ENCODE measurements at regions not wholly inside any gene's neighbourhood (a gene's known extent, or its start where the extent isn't known, plus 50 kb on each side); places are given as distances from the start of the nearest gene placed in this dataset.

DNA sequence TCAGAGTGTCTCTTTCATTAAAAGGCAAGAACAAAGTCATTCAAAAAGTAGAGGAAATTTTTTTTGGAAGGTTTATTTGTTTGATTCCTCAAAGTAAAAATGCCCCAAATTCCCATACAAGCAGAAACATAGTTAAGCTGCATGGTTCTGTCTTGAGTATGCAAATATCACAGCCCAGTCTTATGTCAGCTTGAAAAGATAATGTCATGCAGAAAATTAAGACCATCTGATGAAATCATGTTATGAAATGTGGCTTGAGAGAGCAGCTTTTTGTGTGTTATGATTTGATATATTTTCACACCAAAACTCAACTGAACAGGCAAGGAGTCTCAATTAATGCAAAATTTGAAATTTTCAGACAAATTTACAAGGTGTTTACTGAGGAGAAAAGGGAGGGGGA is 411.0 kb downstream of the LMO4 start:
- no TSS peak for BruUV-seq (replicated peaks)
- no peak overlapping the region for H3K27ac ChIP-seq (ENCODE audit: low read depth, low read length, poor library complexity, severe bottlenecking)
- DNase-seq (ENCODE audit: low spot score) = no peak
- peaks cover 16% of the 10 kb centered on the region for H3K4me1 ChIP-seq (ENCODE audit: insufficient read depth, low read length, poor library complexity, severe bottlenecking)
- H3K36me3 ChIP-seq (ENCODE audit: insufficient read depth, low read length, poor library complexity, severe bottlenecking) = no peaks in the 10 kb centered on the region
- intact Hi-C loops (cut with micrococcal nuclease; ENCODE audit: unreplicated experiment) = no loop called here
- ChIA-PET CTCF (no interaction called here), POLR2A (ENCODE audit: low non-redundant PET) (no interaction called here)
- H3K4me3 ChIP-seq (ENCODE audit: low read depth, low read length, poor library complexity, severe bottlenecking) = no peak overlapping the region
- H3K27me3 ChIP-seq (replicated peaks; ENCODE audit: insufficient read depth, low read depth, low read length, poor library complexity) = no peaks in the 10 kb centered on the region
- no peak for TF ChIP-seq EZH2 (IDR thresholded peaks at IDR 0.05; ENCODE audit: borderline replicate concordance, low read depth, low read length, poor library complexity, severe bottlenecking)
- no peak for TF ChIP-seq CTCF (conservative IDR thresholded peaks at IDR 0.05; ENCODE audit: low read depth, low read length)
- no peaks in the 10 kb centered on the region for H3K9me3 ChIP-seq (ENCODE audit: low read depth, low read length, poor library complexity, severe bottlenecking)

GRCh38 chr1:87743256-87743655 is 414.6 kb downstream of the LMO4 start:
- DNase-seq (ENCODE audit: low spot score) = no peak
- H3K9me3 ChIP-seq (ENCODE audit: low read depth, low read length, poor library complexity, severe bottlenecking) = no peaks in the 10 kb centered on the region
- BruUV-seq (replicated peaks) = no TSS peak
- H3K27ac ChIP-seq (ENCODE audit: low read depth, low read length, poor library complexity, severe bottlenecking) = no peak overlapping the region
- no peaks in the 10 kb centered on the region for H3K27me3 ChIP-seq (replicated peaks; ENCODE audit: insufficient read depth, low read depth, low read length, poor library complexity)
- H3K4me3 ChIP-seq (ENCODE audit: low read depth, low read length, poor library complexity, severe bottlenecking) = no peak overlapping the region
- H3K4me1 ChIP-seq (ENCODE audit: insufficient read depth, low read length, poor library complexity, severe bottlenecking) = peaks cover 16% of the 10 kb centered on the region
- ChIA-PET CTCF (no interaction called here), POLR2A (ENCODE audit: low non-redundant PET) (no interaction called here)
- H3K36me3 ChIP-seq (ENCODE audit: insufficient read depth, low read length, poor library complexity, severe bottlenecking) = no peaks in the 10 kb centered on the region
- no peak for TF ChIP-seq CTCF (conservative IDR thresholded peaks at IDR 0.05; ENCODE audit: low read depth, low read length)
- TF ChIP-seq EZH2 (IDR thresholded peaks at IDR 0.05; ENCODE audit: borderline replicate concordance, low read depth, low read length, poor library complexity, severe bottlenecking) = no peak
- intact Hi-C loops (cut with micrococcal nuclease; ENCODE audit: unreplicated experiment) = no loop called here

GRCh38 chr1:87744056-87744455 is 415.4 kb downstream of the LMO4 start:
- peaks cover 16% of the 10 kb centered on the region for H3K4me1 ChIP-seq (ENCODE audit: insufficient read depth, low read length, poor library complexity, severe bottlenecking)
- intact Hi-C loops (cut with micrococcal nuclease; ENCODE audit: unreplicated experiment) = no loop called here
- no TSS peak for BruUV-seq (replicated peaks)
- CTCF ChIA-PET = no interaction called here
- H3K9me3 ChIP-seq (ENCODE audit: low read depth, low read length, poor library complexity, severe bottlenecking) = no peaks in the 10 kb centered on the region
- no peaks in the 10 kb centered on the region for H3K36me3 ChIP-seq (ENCODE audit: insufficient read depth, low read length, poor library complexity, severe bottlenecking)
- TF ChIP-seq EZH2 (IDR thresholded peaks at IDR 0.05; ENCODE audit: borderline replicate concordance, low read depth, low read length, poor library complexity, severe bottlenecking) (no peak), CTCF (conservative IDR thresholded peaks at IDR 0.05; ENCODE audit: low read depth, low read length) (no peak)
- H3K4me3 ChIP-seq (ENCODE audit: low read depth, low read length, poor library complexity, severe bottlenecking) = no peak overlapping the region
- no peak overlapping the region for H3K27ac ChIP-seq (ENCODE audit: low read depth, low read length, poor library complexity, severe bottlenecking)
- DNase-seq (ENCODE audit: low spot score) = no peak
- no peaks in the 10 kb centered on the region for H3K27me3 ChIP-seq (replicated peaks; ENCODE audit: insufficient read depth, low read depth, low read length, poor library complexity)
- POLR2A ChIA-PET (ENCODE audit: low non-redundant PET) = no interaction called here

Measured in A673 (cell line).